SK-N-SH treated with all-trans-retinoic acid at 6 μM for 48 hours (cell line): ENCODE measurements at regions not wholly inside any gene's neighbourhood (a gene's known extent, or its start where the extent isn't known, plus 50 kb on each side); places are given as distances from the start of the nearest gene placed in this dataset.

Experiments used
- BACH2 ChIP-seq: fragments of 250-450 bp; sonication (Bioruptor Pico); IDR thresholded peaks from 2 replicates; pipeline ENCODE4 v1.9.0; 2021; ENCODE audit warnings: mild to moderate bottlenecking, borderline replicate concordance
- OSR1 ChIP-seq: fragments of 250-450 bp; sonication (Bioruptor Pico); IDR thresholded peaks from 2 replicates; pipeline ENCODE4 v1.8.0; 2022; ENCODE audit warnings: moderate library complexity, mild to moderate bottlenecking, inconsistent platforms
- SNAI2 ChIP-seq: fragments of 250-450 bp; sonication (Bioruptor Pico); IDR thresholded peaks from 2 replicates; pipeline ENCODE4 v1.5.0; 2020; ENCODE audit warnings: mild to moderate bottlenecking, moderate library complexity
- TOX ChIP-seq: fragments of 250-450 bp; sonication (Bioruptor Pico); IDR thresholded peaks from 2 replicates; pipeline ENCODE4 v1.8.0; 2021; ENCODE audit warnings: mild to moderate bottlenecking, moderate library complexity, borderline replicate concordance
- TF ChIP-seq, protein P1 (sequence below): fragments of 250-450 bp; sonication (Bioruptor Pico); IDR thresholded peaks from 2 replicates; pipeline ENCODE4 v1.8.0; 2020; ENCODE audit warnings: mild to moderate bottlenecking, moderate library complexity, borderline replicate concordance
- TF ChIP-seq, protein P2 (sequence below): fragments of 250-450 bp; sonication (Bioruptor Pico); IDR thresholded peaks from 2 replicates; pipeline ENCODE4 v1.5.1; 2021; ENCODE audit warnings: mild to moderate bottlenecking, moderate library complexity
- TF ChIP-seq, protein P3 (sequence below): fragments of 250-450 bp; sonication (Bioruptor Pico); IDR thresholded peaks from 2 replicates; pipeline ENCODE4 v1.5.1; 2020; ENCODE audit warnings: low read depth, mild to moderate bottlenecking, moderate library complexity

DNA sequence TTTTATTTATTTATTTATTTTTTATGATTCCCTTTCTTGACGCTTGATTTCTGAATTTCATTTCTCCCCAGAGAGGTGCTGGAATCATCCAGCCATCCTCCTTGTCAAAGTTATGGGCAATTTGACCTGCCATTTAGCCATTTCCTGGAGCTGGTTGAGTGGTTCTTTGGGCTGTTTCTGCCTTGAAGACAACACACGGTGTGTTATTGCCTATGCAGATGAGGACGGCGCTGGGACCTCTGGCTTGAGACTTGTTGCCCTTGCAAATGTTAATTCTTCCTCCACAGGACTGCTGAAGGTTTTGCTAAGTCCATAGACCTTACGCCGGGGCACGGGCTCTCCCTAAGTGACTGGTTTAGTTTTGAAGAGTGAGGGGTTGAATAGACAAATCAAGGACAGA, 147.9 kb upstream of the PLET1 start:
- TF ChIP-seq, protein P1, sequence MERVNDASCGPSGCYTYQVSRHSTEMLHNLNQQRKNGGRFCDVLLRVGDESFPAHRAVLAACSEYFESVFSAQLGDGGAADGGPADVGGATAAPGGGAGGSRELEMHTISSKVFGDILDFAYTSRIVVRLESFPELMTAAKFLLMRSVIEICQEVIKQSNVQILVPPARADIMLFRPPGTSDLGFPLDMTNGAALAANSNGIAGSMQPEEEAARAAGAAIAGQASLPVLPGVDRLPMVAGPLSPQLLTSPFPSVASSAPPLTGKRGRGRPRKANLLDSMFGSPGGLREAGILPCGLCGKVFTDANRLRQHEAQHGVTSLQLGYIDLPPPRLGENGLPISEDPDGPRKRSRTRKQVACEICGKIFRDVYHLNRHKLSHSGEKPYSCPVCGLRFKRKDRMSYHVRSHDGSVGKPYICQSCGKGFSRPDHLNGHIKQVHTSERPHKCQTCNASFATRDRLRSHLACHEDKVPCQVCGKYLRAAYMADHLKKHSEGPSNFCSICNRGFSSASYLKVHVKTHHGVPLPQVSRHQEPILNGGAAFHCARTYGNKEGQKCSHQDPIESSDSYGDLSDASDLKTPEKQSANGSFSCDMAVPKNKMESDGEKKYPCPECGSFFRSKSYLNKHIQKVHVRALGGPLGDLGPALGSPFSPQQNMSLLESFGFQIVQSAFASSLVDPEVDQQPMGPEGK (CRISPR knock-in tag) = no peak
- no peak for TF ChIP-seq SNAI2 (CRISPR knock-in tag)
- no peak for TF ChIP-seq OSR1 (CRISPR knock-in tag)
- no peak for TF ChIP-seq BACH2 (CRISPR knock-in tag)
- TF ChIP-seq, protein P2, sequence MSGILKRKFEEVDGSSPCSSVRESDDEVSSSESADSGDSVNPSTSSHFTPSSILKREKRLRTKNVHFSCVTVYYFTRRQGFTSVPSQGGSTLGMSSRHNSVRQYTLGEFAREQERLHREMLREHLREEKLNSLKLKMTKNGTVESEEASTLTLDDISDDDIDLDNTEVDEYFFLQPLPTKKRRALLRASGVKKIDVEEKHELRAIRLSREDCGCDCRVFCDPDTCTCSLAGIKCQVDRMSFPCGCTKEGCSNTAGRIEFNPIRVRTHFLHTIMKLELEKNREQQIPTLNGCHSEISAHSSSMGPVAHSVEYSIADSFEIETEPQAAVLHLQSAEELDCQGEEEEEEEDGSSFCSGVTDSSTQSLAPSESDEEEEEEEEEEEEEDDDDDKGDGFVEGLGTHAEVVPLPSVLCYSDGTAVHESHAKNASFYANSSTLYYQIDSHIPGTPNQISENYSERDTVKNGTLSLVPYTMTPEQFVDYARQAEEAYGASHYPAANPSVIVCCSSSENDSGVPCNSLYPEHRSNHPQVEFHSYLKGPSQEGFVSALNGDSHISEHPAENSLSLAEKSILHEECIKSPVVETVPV (CRISPR knock-in tag) = no peak
- no peak for TF ChIP-seq TOX
- TF ChIP-seq, protein P3, sequence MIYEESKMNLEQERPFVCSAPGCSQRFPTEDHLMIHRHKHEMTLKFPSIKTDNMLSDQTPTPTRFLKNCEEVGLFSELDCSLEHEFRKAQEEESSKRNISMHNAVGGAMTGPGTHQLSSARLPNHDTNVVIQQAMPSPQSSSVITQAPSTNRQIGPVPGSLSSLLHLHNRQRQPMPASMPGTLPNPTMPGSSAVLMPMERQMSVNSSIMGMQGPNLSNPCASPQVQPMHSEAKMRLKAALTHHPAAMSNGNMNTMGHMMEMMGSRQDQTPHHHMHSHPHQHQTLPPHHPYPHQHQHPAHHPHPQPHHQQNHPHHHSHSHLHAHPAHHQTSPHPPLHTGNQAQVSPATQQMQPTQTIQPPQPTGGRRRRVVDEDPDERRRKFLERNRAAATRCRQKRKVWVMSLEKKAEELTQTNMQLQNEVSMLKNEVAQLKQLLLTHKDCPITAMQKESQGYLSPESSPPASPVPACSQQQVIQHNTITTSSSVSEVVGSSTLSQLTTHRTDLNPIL (CRISPR knock-in tag) = no peak
